AML-193 (cell line): ENCODE measurements at regions not wholly inside any gene's neighbourhood (a gene's known extent, or its start where the extent isn't known, plus 50 kb on each side); places are given as distances from the start of the nearest gene placed in this dataset.

Experiments
- DNase-seq, 2 experiments: peaks; one replicate each; lab custom pipeline; 2025; lab: John Stamatoyannopoulos, UW

DNA sequence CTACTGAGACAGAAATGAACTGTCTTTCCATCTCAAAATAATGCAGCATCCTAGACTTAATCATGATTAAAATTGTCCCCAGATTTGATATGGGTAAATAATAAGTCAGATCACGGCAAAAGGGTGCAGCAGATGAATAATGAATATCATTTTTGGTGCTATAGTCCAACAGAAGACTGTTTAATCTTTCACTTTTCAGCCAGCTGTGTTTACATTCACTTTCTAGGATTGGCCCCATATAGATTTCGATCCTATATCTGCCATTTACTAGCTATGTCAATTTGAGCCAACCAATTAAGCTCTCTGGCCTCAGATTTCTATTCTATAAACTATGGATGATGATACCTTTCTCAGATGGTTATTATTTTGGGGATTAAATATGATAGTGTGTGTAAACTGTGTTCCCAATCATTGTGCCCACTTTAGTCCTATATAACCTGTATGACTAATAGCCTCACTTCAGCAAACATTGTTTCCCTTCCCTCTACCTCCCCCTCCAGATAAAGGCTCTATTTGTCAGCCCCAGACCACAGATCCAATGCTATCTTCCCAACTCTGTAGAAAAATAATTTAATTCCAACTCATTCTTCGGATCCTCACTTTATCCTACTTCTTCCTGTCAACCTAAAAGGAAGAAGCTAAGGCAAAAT lies 53.6 kb upstream of the NT5E start:
- DNase-seq, result no peak

- no peak for DNase-seq
These were observed 54.1 kb upstream of the NT5E start for GRCh38 chr6:85395746-85396145.

DNA sequence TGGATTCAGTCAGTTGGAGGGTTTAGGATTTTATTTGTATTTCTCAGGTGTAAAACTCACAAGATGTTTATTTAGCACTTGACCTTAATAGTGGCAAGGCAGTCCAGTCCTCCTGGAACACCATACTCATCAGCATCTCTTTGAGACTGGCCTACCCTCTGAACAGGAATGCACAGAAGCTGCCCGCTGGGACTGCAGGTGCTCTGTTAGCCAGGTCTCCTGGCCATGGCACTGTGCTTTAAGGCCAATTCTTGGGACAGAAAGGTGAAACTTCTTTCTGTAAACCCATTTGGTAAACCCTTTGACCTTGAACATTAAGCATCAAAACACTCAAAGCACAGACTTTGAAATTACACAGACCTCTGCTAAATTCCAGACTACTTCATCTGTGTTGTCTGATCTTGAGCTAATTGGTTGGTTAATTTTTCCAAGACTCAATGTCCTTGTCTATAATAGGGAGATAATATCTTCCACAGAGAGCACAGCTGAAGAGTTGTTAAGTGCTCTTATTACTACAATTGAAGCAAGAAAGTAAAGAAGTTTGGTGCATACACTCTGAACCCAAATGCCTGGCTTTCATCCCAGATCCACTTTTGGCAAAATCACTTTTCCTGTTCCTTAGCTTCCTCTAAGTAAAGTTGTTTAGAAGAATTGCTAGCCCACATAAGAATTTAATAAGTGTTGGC lies 54.9 kb upstream of the NT5E start:
- DNase-seq, result no peak

- no peak for DNase-seq
These were observed 55.7 kb upstream of the NT5E start for GRCh38 chr6:85394199-85394598.

DNA sequence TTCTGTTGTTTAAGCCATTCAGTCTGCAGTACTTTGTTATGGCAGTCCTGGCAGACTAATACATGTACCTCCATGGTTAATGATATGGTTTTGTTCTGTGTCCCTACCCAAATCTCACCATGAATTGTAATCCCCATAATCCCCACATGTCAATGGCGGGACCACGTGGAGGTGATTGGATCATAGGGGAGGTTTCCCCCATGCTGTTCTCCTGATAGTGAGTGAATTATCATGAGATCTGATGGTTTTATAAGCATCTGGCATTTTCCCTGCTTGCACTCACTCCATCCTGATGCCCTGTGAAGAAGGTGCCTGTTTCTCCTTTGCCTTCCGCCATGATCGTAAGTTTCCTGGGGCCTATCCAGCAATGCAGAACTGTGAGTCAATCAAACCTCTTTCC lies 57.5 kb upstream of the NT5E start:
- DNase-seq, result no peak

- no peak for DNase-seq
These were observed 59.1 kb upstream of the NT5E start for GRCh38 chr6:85390775-85391174.

DNA sequence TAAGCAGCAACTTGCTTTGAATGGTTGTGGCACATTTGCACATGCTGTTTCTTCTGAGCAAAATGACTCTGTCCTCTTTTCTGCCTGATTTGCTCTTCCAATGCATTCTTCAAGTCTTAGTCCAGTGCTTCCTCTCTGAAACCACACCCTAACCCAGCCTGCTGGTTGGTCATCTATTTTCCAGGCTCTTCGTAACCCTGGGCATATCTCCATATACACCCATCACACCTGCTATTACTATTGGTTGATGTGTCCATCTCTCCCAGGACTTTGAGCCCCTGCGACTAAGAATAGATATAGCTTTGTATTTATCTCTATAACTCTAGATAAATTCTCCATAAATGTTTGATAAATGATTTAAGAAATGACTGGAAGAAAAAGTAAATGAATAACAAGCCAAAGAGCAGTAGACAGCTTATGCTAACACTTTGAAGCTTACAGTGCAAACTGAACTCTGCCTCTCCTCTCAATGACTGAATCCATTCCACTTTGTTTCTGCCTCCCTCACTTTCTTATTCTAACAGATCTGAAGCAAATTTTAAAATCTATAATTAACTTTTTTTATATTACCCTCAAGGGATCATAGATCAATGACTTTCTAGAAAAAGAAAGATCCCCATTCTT lies 59.7 kb upstream of the NT5E start:
- no peak for DNase-seq

GRCh38 chr6:85389151-85389797 lies 60.6 kb upstream of the NT5E start:
- DNase-seq, result no peak

- DNase-seq, result no peak
These were observed 61.4 kb upstream of the NT5E start for GRCh38 chr6:85388531-85388930.

GRCh38 chr6:85385636-85386315 lies 64.1 kb upstream of the NT5E start:
- no peak for DNase-seq

GRCh38 chr6:85383042-85383441 lies 66.8 kb upstream of the NT5E start:
- DNase-seq, result no peak

DNA sequence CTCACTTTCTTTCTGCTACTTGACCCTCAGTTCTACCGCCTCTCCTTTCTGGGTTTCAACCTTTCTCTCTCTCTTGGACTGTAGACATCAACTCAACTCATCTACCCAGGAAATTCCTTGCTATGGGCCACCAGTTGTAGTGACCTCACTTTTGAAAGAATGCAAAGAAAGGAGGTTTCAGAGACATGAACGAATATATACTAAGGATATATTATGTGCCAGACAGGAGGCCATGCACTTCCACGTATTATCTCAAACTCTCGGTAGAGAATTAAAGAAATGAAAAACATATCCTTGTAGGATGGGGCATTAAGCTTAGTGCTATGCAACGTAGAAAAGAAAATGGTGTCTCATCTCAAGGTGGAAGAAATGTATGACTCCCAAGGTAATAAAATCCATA lies 67.3 kb upstream of the NT5E start:
- no peak for DNase-seq

GRCh38 chr6:85372915-85373270 lies 77.0 kb upstream of the NT5E start:
- no peak for DNase-seq

GRCh38 chr6:85372188-85372914 lies 77.5 kb upstream of the NT5E start:
- peak in 1 of 2 experiments; percentile 3 for DNase-seq

DNA sequence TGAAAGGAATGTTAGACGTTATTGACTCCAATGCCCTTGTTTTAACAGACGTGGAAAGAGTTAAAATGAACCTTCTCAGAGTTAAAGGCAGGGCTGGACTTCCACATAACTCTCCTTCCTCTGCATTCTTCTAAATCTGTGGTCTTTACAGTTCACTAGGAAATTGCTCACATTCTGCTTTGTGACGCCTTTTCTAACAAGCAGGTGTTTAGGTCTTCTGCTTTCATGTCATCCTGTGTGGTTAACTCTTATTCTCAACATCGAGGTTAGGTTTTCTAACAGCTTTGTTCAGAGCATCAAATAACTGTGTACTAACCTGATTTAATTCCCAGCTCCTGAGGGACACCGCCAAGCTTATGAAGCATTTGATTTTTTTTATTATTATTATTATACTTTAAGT lies 81.3 kb upstream of the NT5E start:
- DNase-seq, result no peak

GRCh38 chr6:85364344-85364743 lies 85.5 kb upstream of the NT5E start:
- DNase-seq, result no peak

- DNase-seq, result no peak
These were observed 86.0 kb upstream of the NT5E start for GRCh38 chr6:85363870-85364269.

DNA sequence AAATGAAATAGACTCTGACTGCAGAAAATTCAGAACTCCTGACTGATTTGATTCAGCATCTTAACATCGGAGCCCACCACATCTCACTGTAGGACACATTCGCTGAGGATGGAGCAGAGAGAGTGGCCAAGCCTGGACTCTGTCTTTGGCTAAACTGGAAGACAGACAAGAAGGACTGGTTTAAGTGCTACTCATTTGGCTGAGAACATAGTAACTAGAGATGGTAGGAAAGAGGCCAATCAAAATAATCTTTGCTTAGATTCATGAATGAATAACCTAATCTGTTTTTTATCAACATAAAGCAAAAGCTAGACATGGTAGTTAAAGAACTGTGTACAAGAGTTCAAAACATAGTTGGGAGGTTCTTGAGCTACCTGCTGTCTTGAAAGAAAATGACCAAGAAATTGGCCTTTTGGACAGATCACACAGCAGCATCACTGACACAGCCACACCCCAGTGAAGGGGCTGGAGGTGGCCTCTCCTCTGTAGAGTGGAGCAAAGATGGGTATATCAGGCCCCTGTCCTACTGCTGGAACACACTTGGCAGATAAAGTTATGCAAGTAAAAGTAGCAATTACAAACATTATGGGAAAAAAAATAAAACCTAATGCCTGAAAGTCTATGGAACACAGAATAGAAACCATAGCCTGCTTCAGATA lies 87.1 kb upstream of the NT5E start:
- DNase-seq, result no peak

DNA sequence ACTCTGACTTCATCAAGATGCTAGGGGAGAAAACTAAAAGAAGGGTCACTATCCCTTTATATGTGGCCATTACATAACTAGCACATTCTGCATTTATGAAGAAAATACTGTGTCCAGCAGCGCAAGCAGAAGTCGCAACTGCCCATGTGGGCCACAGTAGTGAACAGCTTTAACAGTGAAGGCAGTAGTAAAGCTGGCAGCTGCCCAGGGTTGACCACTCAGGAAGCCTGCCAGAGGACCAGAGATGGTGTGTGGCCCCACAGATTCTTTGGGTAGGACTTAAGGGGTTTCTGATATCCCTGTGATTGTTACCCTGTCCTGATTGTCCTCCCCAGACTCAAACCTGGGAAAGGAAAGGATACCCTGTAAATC lies 88.3 kb upstream of the NT5E start:
- no peak for DNase-seq

GRCh38 chr6:85360794-85361642 lies 88.9 kb upstream of the NT5E start:
- DNase-seq, result no peak
